ENCODE measurements at regions not wholly inside any gene's neighbourhood (a gene's known extent, or its start where the extent isn't known, plus 50 kb on each side); places are given as distances from the start of the nearest gene placed in this dataset.

DNA sequence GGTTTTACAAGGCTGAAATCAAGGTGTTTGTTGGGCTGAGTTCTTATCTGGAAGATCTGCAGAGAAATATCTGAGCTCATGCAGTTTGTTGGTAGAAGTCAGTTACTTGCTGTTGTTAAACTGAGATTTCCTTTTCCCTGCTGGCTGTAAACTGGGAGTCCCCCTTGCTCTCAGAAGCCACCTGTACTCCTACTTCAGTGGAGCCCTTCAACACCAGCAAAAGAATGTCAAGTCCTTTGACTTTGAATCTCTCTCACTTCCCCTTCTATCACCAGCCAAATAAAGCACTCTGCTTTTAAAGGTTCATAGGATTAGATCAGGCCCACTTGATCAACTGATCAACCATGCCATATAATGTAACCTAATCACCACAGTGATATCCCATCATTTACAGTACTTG is 252.2 kb upstream of the CDH7 start:
- intact Hi-C loops (cut with DNase I): no loop called here
- TF ChIP-seq POLR2AphosphoS5 (IDR thresholded peaks at IDR 0.05) (no peak), EP300 (IDR thresholded peaks at IDR 0.05) (no peak), POLR2A (IDR thresholded peaks at IDR 0.05) (no peak)
- TF ChIP-seq, protein P1, sequence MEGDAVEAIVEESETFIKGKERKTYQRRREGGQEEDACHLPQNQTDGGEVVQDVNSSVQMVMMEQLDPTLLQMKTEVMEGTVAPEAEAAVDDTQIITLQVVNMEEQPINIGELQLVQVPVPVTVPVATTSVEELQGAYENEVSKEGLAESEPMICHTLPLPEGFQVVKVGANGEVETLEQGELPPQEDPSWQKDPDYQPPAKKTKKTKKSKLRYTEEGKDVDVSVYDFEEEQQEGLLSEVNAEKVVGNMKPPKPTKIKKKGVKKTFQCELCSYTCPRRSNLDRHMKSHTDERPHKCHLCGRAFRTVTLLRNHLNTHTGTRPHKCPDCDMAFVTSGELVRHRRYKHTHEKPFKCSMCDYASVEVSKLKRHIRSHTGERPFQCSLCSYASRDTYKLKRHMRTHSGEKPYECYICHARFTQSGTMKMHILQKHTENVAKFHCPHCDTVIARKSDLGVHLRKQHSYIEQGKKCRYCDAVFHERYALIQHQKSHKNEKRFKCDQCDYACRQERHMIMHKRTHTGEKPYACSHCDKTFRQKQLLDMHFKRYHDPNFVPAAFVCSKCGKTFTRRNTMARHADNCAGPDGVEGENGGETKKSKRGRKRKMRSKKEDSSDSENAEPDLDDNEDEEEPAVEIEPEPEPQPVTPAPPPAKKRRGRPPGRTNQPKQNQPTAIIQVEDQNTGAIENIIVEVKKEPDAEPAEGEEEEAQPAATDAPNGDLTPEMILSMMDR (IDR thresholded peaks at IDR 0.05): no peak
- no peaks in the 10 kb centered on the region for H3K4me1 ChIP-seq
- no peaks in the 10 kb centered on the region for H3K9me3 ChIP-seq
- no peak overlapping the region for H3K4me3 ChIP-seq
- H3K27ac ChIP-seq: no peak overlapping the region
- H3K27me3 ChIP-seq: no peaks in the 10 kb centered on the region
- H3K36me3 ChIP-seq: no peaks in the 10 kb centered on the region
- DNase-seq: no peak

DNA sequence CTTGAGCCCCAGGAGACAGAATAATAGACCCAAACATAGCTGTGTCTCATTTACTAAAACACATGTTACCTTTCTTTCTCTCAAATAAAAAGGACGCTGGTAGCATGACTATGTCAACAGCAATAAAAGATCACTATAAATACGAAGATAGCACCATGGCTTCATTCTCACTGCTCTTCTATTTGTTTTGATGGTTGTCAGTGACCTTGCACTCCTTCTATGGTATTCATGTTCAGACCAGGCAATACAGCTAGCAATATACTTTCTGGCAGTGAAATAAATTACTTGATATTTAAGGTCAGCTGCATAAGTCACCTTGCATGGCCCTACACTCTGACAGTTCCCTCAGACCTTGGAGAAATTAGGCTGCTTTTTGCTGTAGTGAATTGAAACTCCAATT is 263.2 kb upstream of the CDH7 start:
- 1 to 43% methylated on average over 2 of the region's 2 CpGs for WGBS, 2 donors
- no peaks in the 10 kb centered on the region for H3K36me3 ChIP-seq
- intact Hi-C loops (cut with DNase I): no loop called here
- no peak for TF ChIP-seq EP300 (IDR thresholded peaks at IDR 0.05)
- TF ChIP-seq, protein P1 (IDR thresholded peaks at IDR 0.05): no peak
- no peak for TF ChIP-seq POLR2AphosphoS5 (IDR thresholded peaks at IDR 0.05)
- no peak for TF ChIP-seq POLR2A (IDR thresholded peaks at IDR 0.05)
- no peak for DNase-seq
- no peaks in the 10 kb centered on the region for H3K27me3 ChIP-seq
- no peak overlapping the region for H3K27ac ChIP-seq
- H3K4me1 ChIP-seq: no peaks in the 10 kb centered on the region
- no peak overlapping the region for H3K4me3 ChIP-seq
- no peaks in the 10 kb centered on the region for H3K9me3 ChIP-seq

- no peak overlapping the region for H3K27ac ChIP-seq
- TF ChIP-seq EP300 (IDR thresholded peaks at IDR 0.05) (no peak), POLR2AphosphoS5 (IDR thresholded peaks at IDR 0.05) (no peak), POLR2A (IDR thresholded peaks at IDR 0.05) (no peak)
- TF ChIP-seq, protein P1 (IDR thresholded peaks at IDR 0.05): no peak
- intact Hi-C loops (cut with DNase I): no loop called here
- no peaks in the 10 kb centered on the region for H3K36me3 ChIP-seq
- no peak for DNase-seq
- H3K27me3 ChIP-seq: no peaks in the 10 kb centered on the region
- no peak overlapping the region for H3K4me3 ChIP-seq
- no peaks in the 10 kb centered on the region for H3K4me1 ChIP-seq
- H3K9me3 ChIP-seq: no peaks in the 10 kb centered on the region
- WGBS, 2 donors: 67 to 85% methylated on average over 3 of the region's 3 CpGs
Measured at GRCh38 chr18:65477455-65477854, 273.4 kb upstream of the CDH7 start.

GRCh38 chr18:65468881-65469280 is 281.9 kb upstream of the CDH7 start:
- intact Hi-C loops (cut with DNase I): no loop called here
- Histone ChIP-seq H3K4me3 (no peak overlapping the region), H3K4me1 (no peaks in the 10 kb centered on the region), H3K27me3 (no peaks in the 10 kb centered on the region), H3K9me3 (no peaks in the 10 kb centered on the region), H3K36me3 (no peaks in the 10 kb centered on the region), H3K27ac (no peak overlapping the region)
- DNase-seq: no peak
- TF ChIP-seq, protein P1 (IDR thresholded peaks at IDR 0.05): no peak
- no peak for TF ChIP-seq POLR2A (IDR thresholded peaks at IDR 0.05)
- no peak for TF ChIP-seq EP300 (IDR thresholded peaks at IDR 0.05)
- TF ChIP-seq POLR2AphosphoS5 (IDR thresholded peaks at IDR 0.05): no peak
- WGBS, 2 donors: 76 to 84% methylated on average over 3 of the region's 3 CpGs

GRCh38 chr18:65464361-65464760 is 286.5 kb upstream of the CDH7 start:
- no peaks in the 10 kb centered on the region for H3K36me3 ChIP-seq
- H3K4me1 ChIP-seq: no peaks in the 10 kb centered on the region
- no peak overlapping the region for H3K27ac ChIP-seq
- no peak for DNase-seq
- intact Hi-C loops (cut with DNase I): no loop called here
- TF ChIP-seq POLR2A (IDR thresholded peaks at IDR 0.05) (no peak), POLR2AphosphoS5 (IDR thresholded peaks at IDR 0.05) (no peak), EP300 (IDR thresholded peaks at IDR 0.05) (no peak)
- TF ChIP-seq, protein P1 (IDR thresholded peaks at IDR 0.05): no peak
- no peak overlapping the region for H3K4me3 ChIP-seq
- no peaks in the 10 kb centered on the region for H3K27me3 ChIP-seq
- WGBS, 2 donors: 43 to 64% methylated on average over 1 of the region's 1 CpG
- no peaks in the 10 kb centered on the region for H3K9me3 ChIP-seq
